LNCAP (cell line): ENCODE measurements at regions not wholly inside any gene's neighbourhood (a gene's known extent, or its start where the extent isn't known, plus 50 kb on each side); places are given as distances from the start of the nearest gene placed in this dataset.

ENCODE experiments used
- CTCF ChIP-seq: fragments of 450-650 bp; IDR thresholded peaks from 2 replicates; pipeline ENCODE4 v1.5.1; 2017; ENCODE audit warnings: mild to moderate bottlenecking

GRCh38 chr18:44388329-44388728 is 292.4 kb upstream of the SETBP1 start:
- no peak for TF ChIP-seq CTCF

GRCh38 chr18:44392933-44393332 is 287.8 kb upstream of the SETBP1 start:
- no peak for TF ChIP-seq CTCF

- TF ChIP-seq CTCF = no peak
Observed at GRCh38 chr18:44393406-44393805, 287.3 kb upstream of the SETBP1 start.

- TF ChIP-seq CTCF = no peak
Observed at GRCh38 chr18:44396550-44396949, 284.1 kb upstream of the SETBP1 start.

- no peak for TF ChIP-seq CTCF
Observed at GRCh38 chr18:44409071-44409470, 271.6 kb upstream of the SETBP1 start.

- TF ChIP-seq CTCF = no peak
Observed at GRCh38 chr18:44409515-44409914, 271.2 kb upstream of the SETBP1 start.

GRCh38 chr18:44410740-44411139 is 269.9 kb upstream of the SETBP1 start:
- TF ChIP-seq CTCF = no peak

- TF ChIP-seq CTCF = no peak
Observed at GRCh38 chr18:44411262-44411905, 269.3 kb upstream of the SETBP1 start.
